Thoracic aorta (tissue), 2 donors: ENCODE measurements at regions not wholly inside any gene's neighbourhood (a gene's known extent, or its start where the extent isn't known, plus 50 kb on each side); places are given as distances from the start of the nearest gene placed in this dataset.
A peak's percentile ranks its signal among the peaks of the same experiment; 100 is the strongest.

ENCODE experiments used
- ATAC-seq: fragments of 150-250 bp; one replicate; pipeline ENCODE4 v1.8.0; 2017; ENCODE audit warnings: low read depth; ENCODE audit not compliant: insufficient number of reproducible peaks, low FRiP score
- DNase-seq: peaks from one replicate; pipeline ENCODE4 v3.0.0-alpha.2; 2020; ENCODE audit warnings: low spot score
- H3K27ac ChIP-seq, 2 donors: fragments of 200-600 bp; sonication (generic); 1 replicate in 1 of 2; 2 replicates in 1 of 2; pipeline ENCODE4 v1.5.1; 2016; ENCODE audit warnings: mild to moderate bottlenecking in 2 of 2, moderate library complexity in 2 of 2
- H3K27me3 ChIP-seq: fragments of 200-600 bp; sonication (generic); replicated peaks from 2 replicates; pipeline ENCODE4 v1.6.0; 2016; ENCODE audit warnings: mild to moderate bottlenecking; ENCODE audit not compliant: insufficient read depth
- H3K36me3 ChIP-seq: fragments of 200-600 bp; sonication (generic); one replicate; pipeline ENCODE4 v1.5.1; 2016
- H3K4me1 ChIP-seq, 2 donors: fragments of 200-600 bp; sonication (generic); 1 replicate in 1 of 2; 2 replicates in 1 of 2; pipeline versions ENCODE4 v1.5.1 to v1.6.0; 2016; ENCODE audit warnings: low read depth in 2 of 2, mild to moderate bottlenecking in 1 of 2; ENCODE audit not compliant: control insufficient read depth in 1 of 2
- H3K4me3 ChIP-seq: fragments of 200-600 bp; sonication (generic); 2 replicates; pipeline ENCODE4 v1.5.1; 2016; ENCODE audit warnings: mild to moderate bottlenecking
- H3K9me3 ChIP-seq: fragments of 200-600 bp; sonication (generic); 2 replicates; pipeline ENCODE4 v1.5.1; 2016
- CTCF ChIP-seq: fragments of 200-600 bp; sonication (generic); IDR thresholded peaks from one replicate; pipeline ENCODE4 v1.5.1; 2019; ENCODE audit warnings: antibody characterized with exemption

GRCh38 chr13:39186205-39186875 lies 148.1 kb downstream of the NHLRC3 start:
- no peak for TF ChIP-seq CTCF
- H3K27ac ChIP-seq: peak overlapping the region; percentile 33 to 51
- H3K27me3 ChIP-seq: no peaks in the 10 kb centered on the region
- ATAC-seq (no peak), DNase-seq (no peak)
- H3K9me3 ChIP-seq: no peaks in the 10 kb centered on the region
- no peaks in the 10 kb centered on the region for H3K36me3 ChIP-seq
- H3K4me3 ChIP-seq: peak overlapping the region; percentile 10
- peaks cover 14 to 21% of the 10 kb centered on the region in 2 donors for H3K4me1 ChIP-seq

DNA sequence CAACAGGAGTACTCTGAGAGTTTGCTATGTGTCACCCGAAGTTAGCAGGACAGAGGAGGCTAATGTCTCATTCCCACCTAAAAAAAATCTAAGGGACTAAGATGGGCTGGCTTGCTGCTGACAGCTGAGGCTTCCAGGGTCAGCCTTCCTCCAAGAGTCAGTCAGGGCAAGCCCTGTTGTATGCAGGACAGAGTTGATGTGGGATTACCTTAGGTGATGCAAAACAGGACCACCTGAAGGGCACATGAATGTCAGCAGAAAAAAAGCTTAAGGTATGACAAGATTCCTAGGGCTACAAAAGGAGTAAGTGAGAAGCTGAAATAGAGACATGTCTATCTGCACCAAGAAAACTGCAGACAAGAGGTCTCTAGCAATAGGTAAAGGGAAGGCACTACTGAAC lies 151.5 kb downstream of the NHLRC3 start:
- TF ChIP-seq CTCF: no peak
- no peaks in the 10 kb centered on the region for H3K36me3 ChIP-seq
- H3K4me3 ChIP-seq: no peak overlapping the region
- no peaks in the 10 kb centered on the region for H3K9me3 ChIP-seq
- H3K4me1 ChIP-seq: peaks cover 14 to 21% of the 10 kb centered on the region in 2 donors
- ATAC-seq: no peak
- no peaks in the 10 kb centered on the region for H3K27me3 ChIP-seq
- H3K27ac ChIP-seq: no peak overlapping the region
- DNase-seq: no peak

DNA sequence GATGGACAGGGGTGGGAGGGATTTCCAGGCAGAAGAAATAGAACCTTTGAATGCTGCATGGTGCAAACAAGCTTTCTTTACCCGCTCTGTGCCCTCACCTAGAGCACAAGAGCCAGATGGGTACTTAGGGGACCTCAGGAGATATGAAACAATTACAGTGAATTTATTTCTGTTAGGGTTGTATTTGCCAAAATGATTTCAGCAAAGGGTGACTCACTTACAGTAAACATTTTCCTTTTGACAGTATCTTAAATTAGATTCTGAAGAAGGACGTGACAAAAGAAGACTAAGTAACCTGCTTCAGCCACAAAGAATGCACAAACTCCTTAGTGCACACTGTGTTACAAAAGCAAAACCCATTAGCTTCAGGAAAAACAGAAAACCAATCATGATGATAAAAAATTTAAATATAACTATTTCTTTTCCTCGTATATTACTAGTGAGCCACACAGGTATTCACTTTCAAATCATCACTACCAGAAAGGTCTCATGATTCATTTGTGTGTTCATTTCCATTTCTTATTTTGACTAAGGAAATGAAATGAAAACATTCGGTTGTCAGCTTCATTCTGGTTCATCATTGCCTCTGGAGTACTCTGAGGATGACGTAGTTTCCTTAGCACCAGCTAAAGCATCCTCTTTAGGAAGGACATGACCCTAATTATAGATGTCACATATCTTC lies 158.8 kb downstream of the NHLRC3 start:
- Histone ChIP-seq H3K9me3 (no peaks in the 10 kb centered on the region), H3K36me3 (no peaks in the 10 kb centered on the region), H3K4me3 (no peak overlapping the region), H3K4me1 (peaks cover 5 to 17% of the 10 kb centered on the region in 2 donors), H3K27ac (no peak overlapping the region), H3K27me3 (no peaks in the 10 kb centered on the region)
- TF ChIP-seq CTCF: no peak
- ATAC-seq (no peak), DNase-seq (no peak)

DNA sequence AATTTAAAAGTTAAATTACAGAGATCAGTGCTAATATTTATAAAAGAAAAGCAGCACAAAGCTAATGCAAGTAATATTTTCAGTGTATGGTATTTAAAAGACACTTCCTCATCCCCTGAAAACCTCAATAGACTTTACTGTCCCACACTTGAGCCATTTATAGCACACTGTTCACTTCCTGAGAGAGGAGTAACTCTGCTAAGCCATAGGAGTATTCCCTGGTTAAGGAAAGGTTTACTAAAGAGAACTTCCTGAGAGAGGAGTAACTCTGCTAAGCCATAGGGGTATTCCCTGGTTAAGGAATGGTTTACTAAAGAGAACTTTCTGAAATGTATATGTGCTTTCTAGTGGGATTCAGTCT lies 159.4 kb downstream of the NHLRC3 start:
- DNase-seq (no peak), ATAC-seq (no peak)
- peaks cover 5 to 17% of the 10 kb centered on the region in 2 donors for H3K4me1 ChIP-seq
- no peaks in the 10 kb centered on the region for H3K9me3 ChIP-seq
- no peaks in the 10 kb centered on the region for H3K36me3 ChIP-seq
- H3K27me3 ChIP-seq: no peaks in the 10 kb centered on the region
- no peak overlapping the region for H3K4me3 ChIP-seq
- TF ChIP-seq CTCF: no peak
- H3K27ac ChIP-seq: no peak overlapping the region

DNA sequence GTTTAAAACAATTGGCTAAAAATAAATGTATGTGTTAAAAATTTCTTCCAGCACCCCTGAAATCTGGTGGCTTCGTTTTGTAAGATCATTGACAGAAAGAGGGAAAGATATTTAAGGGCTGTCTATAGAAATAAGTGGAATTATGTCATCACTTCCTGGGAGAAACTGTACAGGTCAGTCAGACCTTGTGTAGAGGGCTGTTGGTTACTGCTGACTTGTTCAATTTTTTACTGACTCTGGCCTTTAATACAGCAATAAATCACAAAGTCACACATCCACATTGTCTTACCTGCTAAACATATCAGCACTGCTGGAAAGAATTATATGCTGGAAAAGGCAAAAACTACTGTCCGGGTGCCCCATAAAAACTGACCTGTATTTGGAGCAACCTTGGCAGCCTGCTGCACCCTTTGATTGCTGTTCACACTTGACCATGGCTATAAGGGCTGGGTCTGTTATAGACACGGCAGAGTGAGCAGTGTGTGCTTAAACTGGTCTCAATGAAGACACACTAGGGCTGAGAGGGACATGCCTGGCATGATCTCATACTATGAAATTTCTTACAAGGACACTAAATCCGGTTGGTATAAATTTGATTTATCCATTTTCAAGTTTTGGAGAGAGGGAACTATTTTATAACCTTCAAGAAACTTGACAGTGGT lies 162.1 kb downstream of the NHLRC3 start:
- Histone ChIP-seq H3K36me3 (no peaks in the 10 kb centered on the region), H3K27me3 (no peaks in the 10 kb centered on the region), H3K9me3 (no peaks in the 10 kb centered on the region), H3K4me3 (no peak overlapping the region), H3K4me1 (peaks cover 5 to 17% of the 10 kb centered on the region in 2 donors), H3K27ac (no peak overlapping the region)
- ATAC-seq (no peak), DNase-seq (no peak)
- TF ChIP-seq CTCF: no peak
